Lower lobe of right lung (tissue), 2 donors: ENCODE measurements at regions not wholly inside any gene's neighbourhood (a gene's known extent, or its start where the extent isn't known, plus 50 kb on each side); places are given as distances from the start of the nearest gene placed in this dataset.
"Not testable (repeated sequence)": the region's sequence is repeated elsewhere in the genome, so short reads cannot be mapped to it uniquely, and the experiment has no call there.

Experiments used
- ATAC-seq, 2 donors: fragments of 200-7000 bp; cut with Tn5 transposase; one replicate each; pipeline ENCODE4 v1.9.1; 2020 to 2022; ENCODE audit warnings: mild to moderate bottlenecking in 2 of 2, moderate library complexity in 2 of 2
- DNase-seq: peaks from one replicate; pipeline ENCODE4 v3.0.0-alpha.2; 2020
- H3K27ac ChIP-seq: fragments of 200-600 bp; one replicate; pipeline ENCODE4 v1.8.0; 2022
- H3K27me3 ChIP-seq: fragments of 200-600 bp; one replicate; pipeline ENCODE4 v1.8.0; 2022; ENCODE audit warnings: low read depth
- H3K36me3 ChIP-seq: fragments of 200-600 bp; one replicate; pipeline ENCODE4 v1.8.0; 2022; ENCODE audit warnings: mild to moderate bottlenecking
- H3K4me1 ChIP-seq: fragments of 200-600 bp; one replicate; pipeline ENCODE4 v1.8.0; 2022
- H3K4me3 ChIP-seq: fragments of 200-600 bp; one replicate; pipeline ENCODE4 v1.8.0; 2022; ENCODE audit warnings: mild to moderate bottlenecking
- H3K9me3 ChIP-seq: fragments of 200-600 bp; one replicate; pipeline ENCODE4 v1.8.0; 2022
- CTCF ChIP-seq: fragments of 200-600 bp; IDR thresholded peaks from one replicate; pipeline ENCODE4 v1.8.0; 2022; ENCODE audit warnings: antibody characterized with exemption, mild to moderate bottlenecking
- intact Hi-C: fragments of 100-400 bp; cut with DNase I; formaldehyde crosslinking; loops from one replicate; pipeline ENCODE4 v1.11.0; 2022
- donor health status: DM: no; HTN: yes; CAD: no; lungs with severe emphysema.

GRCh38 chr9:85332487-85332886 lies 409.3 kb downstream of the AGTPBP1 start:
- TF ChIP-seq CTCF: no peak
- no peak overlapping the region for H3K27ac ChIP-seq
- H3K4me1 ChIP-seq: no peaks in the 10 kb centered on the region
- H3K27me3 ChIP-seq: no peaks in the 10 kb centered on the region
- intact Hi-C loops: no loop called here
- DNase-seq: no peak
- H3K4me3 ChIP-seq: no peak overlapping the region
- no peaks in the 10 kb centered on the region for H3K9me3 ChIP-seq
- no peak for ATAC-seq
- H3K36me3 ChIP-seq: no peaks in the 10 kb centered on the region

GRCh38 chr9:85331626-85332025 lies 410.1 kb downstream of the AGTPBP1 start:
- intact Hi-C loops: no loop called here
- no peaks in the 10 kb centered on the region for H3K27me3 ChIP-seq
- ATAC-seq (no peak), DNase-seq (no peak)
- no peak overlapping the region for H3K4me3 ChIP-seq
- H3K27ac ChIP-seq: no peak overlapping the region
- H3K36me3 ChIP-seq: no peaks in the 10 kb centered on the region
- H3K9me3 ChIP-seq: no peaks in the 10 kb centered on the region
- no peak for TF ChIP-seq CTCF
- no peaks in the 10 kb centered on the region for H3K4me1 ChIP-seq

- no peak for ATAC-seq
- Histone ChIP-seq H3K27me3 (no peaks in the 10 kb centered on the region), H3K27ac (no peak overlapping the region), H3K9me3 (peaks cover 13% of the 10 kb centered on the region), H3K4me1 (no peaks in the 10 kb centered on the region), H3K36me3 (no peaks in the 10 kb centered on the region), H3K4me3 (no peak overlapping the region)
- DNase-seq: no peak
- intact Hi-C loops: no loop called here
- TF ChIP-seq CTCF: no peak
Measured at GRCh38 chr9:85322592-85322991, 419.2 kb downstream of the AGTPBP1 start.

- Histone ChIP-seq H3K4me3 (no peak overlapping the region), H3K9me3 (peaks cover 13% of the 10 kb centered on the region), H3K36me3 (no peaks in the 10 kb centered on the region), H3K27ac (no peak overlapping the region), H3K4me1 (no peaks in the 10 kb centered on the region), H3K27me3 (no peaks in the 10 kb centered on the region)
- no peak for TF ChIP-seq CTCF
- no peak for ATAC-seq
- intact Hi-C loops: no loop called here
- no peak for DNase-seq
Measured at GRCh38 chr9:85321561-85321960, 420.2 kb downstream of the AGTPBP1 start.

GRCh38 chr9:85319936-85320656 lies 421.7 kb downstream of the AGTPBP1 start:
- no peak for TF ChIP-seq CTCF
- H3K27ac ChIP-seq: no peak overlapping the region
- H3K9me3 ChIP-seq: peaks cover 7% of the 10 kb centered on the region
- ATAC-seq: no peak
- no peaks in the 10 kb centered on the region for H3K36me3 ChIP-seq
- H3K4me3 ChIP-seq: no peak overlapping the region
- no peak for DNase-seq
- no peaks in the 10 kb centered on the region for H3K27me3 ChIP-seq
- intact Hi-C loops: no loop called here
- no peaks in the 10 kb centered on the region for H3K4me1 ChIP-seq

- H3K27me3 ChIP-seq, H3K9me3 ChIP-seq, H3K36me3 ChIP-seq, H3K4me3 ChIP-seq, intact Hi-C loops, DNase-seq, H3K4me1 ChIP-seq, H3K27ac ChIP-seq, ATAC-seq: not testable (repeated sequence)
Measured at GRCh38 chr9:85315535-85315934, 426.2 kb downstream of the AGTPBP1 start.
